HS-27A (cell line): ENCODE measurements at regions not wholly inside any gene's neighbourhood (a gene's known extent, or its start where the extent isn't known, plus 50 kb on each side); places are given as distances from the start of the nearest gene placed in this dataset.

ENCODE experiments used
- DNase-seq: peaks from one replicate; pipeline ENCODE4 v3.0.0-alpha.2; 2012; ENCODE audit warnings: low read depth, missing footprints

- DNase-seq, result no peak
Observed at GRCh38 chr4:12324965-12325364, 896.3 kb upstream of the HS3ST1 start.

DNA sequence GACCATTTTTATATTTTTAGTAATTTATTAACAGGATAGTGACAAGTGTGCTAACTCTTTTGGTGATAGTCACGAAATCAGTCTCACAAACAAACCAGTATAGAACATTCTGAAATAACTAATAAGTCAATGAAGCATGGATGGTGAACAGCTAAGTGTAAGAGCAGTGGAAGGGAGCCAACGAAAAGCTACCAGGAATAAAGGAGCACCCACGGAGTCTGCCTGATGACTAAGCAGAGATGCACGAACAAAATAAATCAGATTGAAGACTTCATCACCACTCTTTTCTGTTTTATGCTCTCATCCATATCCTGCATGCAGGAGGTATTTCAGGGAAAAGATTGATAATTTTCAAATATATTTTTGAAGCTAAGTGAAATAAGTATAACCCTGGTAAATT is 891.1 kb upstream of the HS3ST1 start:
- no peak for DNase-seq

- DNase-seq, result no peak
Observed at GRCh38 chr4:12304905-12305304, 876.2 kb upstream of the HS3ST1 start.

GRCh38 chr4:12296366-12296765 is 867.7 kb upstream of the HS3ST1 start:
- no peak for DNase-seq

DNA sequence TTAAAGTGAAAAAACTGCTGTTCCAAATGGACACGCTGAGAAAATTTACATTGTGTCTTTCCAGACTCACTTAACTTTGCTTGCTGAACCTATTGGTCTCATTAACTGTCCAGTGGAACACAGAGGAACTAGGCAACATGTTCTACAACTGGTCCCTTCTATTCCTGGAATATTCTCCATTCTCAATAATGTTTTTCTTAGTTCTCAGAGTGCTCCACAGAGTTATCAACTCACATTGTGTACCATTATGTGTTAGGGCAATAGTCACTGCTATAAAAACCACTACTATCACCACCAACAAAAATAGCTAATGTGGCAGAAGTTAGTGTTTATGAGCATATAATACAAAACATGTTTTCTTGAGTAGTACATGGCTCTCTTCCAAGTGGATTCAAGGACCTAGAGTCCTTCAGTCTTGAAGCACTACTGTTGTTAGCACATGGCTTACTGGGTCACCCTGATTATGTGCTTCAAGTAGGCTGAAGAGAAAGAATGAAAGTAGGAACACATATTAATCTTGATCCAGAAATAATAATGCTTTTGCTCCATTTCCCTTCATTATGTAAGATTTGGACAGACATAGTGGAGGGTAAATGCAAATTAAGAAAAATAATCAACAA is 865.3 kb upstream of the HS3ST1 start:
- DNase-seq, result no peak

DNA sequence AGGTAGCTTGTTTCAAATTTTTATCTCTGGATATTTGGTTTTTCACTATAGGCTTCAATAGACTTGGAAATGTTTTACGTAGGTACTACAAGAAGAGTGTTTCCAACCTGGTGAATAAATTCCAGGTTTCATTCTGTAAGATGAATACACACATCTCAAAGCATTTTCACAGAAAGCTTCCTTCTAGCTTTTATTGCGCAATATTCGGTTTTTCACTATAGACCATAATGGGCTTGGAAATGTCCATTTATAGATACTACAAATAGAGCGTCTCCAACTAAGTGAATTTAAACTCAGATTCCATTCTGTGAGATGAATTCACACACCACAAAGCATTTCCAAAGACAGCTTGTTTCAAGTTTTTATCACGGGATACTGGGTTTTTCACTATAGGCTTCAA is 857.7 kb upstream of the HS3ST1 start:
- no peak for DNase-seq

DNA sequence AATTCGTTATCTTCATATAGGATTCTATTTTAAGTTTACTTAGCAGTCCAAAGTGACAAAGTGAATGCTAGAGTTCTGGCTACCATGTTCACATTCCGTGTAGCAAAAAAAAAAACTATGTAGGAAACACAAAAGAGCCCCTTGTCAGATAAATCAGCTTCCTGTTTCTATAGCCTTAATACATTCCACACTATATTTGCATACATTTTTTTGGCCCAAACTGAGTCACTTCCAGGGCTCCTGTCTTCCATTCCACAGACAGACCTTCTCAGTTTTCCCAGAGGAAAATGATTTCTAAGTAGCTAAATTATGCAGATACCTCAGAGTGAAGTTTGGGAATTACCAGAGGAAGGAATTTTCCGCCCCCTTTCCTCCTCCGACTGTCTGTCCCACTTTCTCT is 841.9 kb upstream of the HS3ST1 start:
- no peak for DNase-seq

- no peak for DNase-seq
Observed at GRCh38 chr4:12265554-12265953, 836.9 kb upstream of the HS3ST1 start.

DNA sequence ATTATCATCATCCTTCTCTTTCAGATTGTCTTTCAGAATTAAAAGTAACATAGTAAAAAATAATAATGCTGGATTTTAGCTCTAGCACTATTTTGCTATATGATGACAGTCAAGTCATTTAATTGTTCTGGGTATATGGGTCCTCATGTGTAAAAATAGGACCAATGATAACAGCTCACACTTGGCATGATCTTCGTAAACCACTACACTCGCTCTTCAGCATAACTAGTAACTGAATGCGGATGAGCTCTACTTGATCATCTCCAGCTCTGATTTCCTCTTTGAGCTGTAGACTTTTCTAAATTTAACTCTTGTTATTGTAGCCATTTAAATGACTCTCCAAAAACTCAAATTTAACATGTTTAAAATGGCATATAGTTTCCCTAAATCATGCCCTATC is 831.8 kb upstream of the HS3ST1 start:
- no peak for DNase-seq

DNA sequence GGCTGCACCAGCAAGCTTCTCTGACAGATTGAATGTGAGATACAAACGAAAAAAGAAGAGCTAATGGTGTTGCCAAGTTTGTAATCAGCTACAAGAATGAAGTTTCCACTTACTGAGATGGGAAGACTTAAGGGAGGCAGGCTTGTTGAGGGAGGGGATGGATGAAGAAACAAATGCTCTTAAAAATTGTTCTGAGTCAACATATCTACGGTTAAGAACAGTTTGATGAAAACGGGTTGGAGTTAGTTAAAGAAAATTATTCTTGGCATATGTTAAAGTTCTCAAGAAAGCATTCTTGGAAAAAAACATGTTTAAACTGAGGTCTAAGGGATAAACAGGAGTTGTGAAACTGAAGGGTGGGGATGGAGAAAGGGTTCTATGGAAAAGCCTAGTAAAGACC is 816.3 kb upstream of the HS3ST1 start:
- no peak for DNase-seq

- DNase-seq, result no peak
Observed at GRCh38 chr4:12242354-12242753, 813.7 kb upstream of the HS3ST1 start.

DNA sequence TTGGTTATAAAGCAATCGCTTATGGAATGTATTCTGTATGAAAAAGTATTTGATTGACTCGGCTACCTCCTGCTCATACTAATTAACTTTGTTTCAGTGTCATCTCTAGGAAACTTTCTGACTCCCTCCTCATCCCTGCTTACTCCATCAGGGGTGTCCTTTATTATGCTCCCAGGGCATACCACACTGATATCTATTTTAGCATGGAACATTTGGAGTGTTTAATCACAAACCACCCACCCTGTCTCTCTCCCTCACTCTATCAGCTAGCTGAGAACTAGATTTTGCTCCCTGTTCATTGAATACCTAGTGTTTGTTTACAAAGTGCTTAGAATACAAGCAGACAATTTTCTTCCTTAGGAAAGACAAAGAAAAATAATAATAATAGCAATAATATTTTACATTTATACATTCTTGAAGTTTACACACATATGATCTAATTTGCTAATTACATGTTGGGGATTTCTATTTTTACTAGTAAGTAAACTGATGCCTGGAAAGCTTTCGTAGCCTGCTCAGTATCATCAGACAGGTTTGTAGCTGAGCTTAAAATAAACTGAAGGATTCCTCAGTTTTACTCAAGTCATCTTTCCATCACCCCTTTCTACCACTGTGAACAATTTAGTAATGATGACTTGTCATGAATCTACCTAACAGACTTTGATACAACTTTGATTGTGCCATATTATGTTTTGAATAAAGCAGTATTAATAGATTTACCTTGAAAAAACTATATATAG is 811.4 kb upstream of the HS3ST1 start:
- DNase-seq, result no peak

GRCh38 chr4:12231098-12231497 is 802.4 kb upstream of the HS3ST1 start:
- DNase-seq, result no peak

DNA sequence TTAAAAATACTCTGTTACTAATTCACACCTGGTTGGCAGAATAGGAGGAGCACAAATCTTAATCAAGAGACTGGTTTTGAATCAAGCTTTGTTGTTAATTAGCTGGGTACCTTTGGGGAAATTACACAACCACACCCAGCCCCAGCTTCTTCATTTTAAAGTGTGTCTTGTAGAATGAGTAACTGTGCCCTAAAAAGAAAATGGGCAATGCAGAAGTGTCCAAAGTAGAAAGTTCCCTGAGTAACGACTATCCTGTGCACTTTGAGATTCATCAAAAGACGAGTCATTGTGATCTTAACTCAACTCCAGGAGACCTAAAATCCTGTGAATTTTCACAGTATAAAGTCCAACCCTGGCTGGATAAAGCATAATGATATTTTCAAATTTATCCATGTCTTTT is 792.3 kb upstream of the HS3ST1 start:
- no peak for DNase-seq

GRCh38 chr4:12211636-12212035 is 782.9 kb upstream of the HS3ST1 start:
- DNase-seq, result no peak

GRCh38 chr4:12207396-12207795 is 778.7 kb upstream of the HS3ST1 start:
- no peak for DNase-seq

DNA sequence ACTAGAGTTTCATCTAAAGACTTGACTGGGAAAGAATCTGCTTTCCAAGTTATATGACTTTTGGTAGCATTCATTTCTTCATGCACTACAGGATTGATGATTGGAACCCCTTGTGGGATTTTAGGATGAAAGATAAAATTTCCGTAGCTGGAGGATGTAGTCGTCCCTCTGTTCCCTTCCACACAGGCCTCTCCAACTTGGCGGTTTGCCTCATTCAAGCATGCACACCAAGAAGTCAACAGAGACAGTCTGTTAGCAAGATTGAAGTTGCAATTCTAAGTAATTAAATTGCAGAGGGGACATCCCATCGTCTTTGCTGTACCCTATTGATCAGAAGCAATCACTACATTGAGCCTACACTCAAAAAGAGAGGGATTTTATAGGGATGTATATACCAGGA is 777.4 kb upstream of the HS3ST1 start:
- DNase-seq, result no peak

DNA sequence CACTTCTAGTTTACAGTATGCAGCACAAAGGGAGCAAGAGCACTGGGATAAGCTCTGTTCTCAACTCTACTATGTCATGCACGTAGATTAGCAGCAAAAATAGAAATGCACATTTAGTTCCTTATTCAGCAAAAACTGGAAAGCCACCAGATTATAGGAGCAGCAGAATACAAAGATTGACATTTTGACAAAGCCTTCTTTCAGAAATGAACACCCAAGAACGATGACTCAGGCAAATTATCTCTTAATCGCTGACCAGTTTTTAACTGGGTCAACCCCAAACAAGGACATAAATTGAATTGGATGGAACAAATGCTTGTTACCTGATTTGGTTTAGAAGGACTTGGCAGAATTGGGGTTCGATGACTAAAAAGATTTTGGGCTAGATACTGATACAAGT is 775.3 kb upstream of the HS3ST1 start:
- DNase-seq, result no peak

DNA sequence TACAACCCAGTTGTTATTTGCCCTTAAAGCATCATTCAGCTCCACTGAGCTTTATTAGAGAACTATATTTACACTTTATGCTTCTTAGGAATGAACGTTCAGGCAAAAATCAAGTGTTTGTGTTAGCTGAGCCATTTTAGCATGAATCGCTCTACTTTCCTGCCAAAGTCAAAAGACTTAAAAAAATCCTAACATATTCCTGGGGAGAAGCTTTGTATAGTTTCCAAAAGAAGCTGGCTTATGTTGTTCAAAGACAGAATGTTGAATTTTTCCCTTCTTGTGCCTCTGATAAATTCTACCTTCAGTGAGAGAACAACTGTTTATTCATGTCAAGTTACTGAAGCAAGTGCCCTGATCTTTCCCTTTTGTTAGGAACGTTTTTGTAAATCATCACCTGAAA is 771.5 kb upstream of the HS3ST1 start:
- DNase-seq, result no peak

DNA sequence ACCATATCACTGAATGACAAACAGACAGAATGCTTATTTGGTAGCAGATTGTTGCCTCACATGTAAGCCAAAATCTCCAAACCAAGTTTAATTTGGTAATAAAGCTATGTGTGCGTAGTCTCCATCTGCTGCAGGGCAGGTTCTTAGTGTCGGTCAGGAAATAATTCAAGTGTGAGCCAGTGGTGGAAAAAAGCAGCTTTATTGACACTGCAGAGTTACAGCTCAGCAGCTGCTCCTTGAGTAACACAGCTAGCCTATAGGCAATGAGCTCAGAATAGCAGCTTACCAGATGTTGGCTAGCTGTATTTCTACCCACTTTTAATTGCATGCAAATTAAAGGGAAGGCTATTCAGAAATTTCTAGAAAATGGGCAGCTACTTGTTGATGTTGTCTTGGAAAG is 757.8 kb upstream of the HS3ST1 start:
- DNase-seq, result no peak

DNA sequence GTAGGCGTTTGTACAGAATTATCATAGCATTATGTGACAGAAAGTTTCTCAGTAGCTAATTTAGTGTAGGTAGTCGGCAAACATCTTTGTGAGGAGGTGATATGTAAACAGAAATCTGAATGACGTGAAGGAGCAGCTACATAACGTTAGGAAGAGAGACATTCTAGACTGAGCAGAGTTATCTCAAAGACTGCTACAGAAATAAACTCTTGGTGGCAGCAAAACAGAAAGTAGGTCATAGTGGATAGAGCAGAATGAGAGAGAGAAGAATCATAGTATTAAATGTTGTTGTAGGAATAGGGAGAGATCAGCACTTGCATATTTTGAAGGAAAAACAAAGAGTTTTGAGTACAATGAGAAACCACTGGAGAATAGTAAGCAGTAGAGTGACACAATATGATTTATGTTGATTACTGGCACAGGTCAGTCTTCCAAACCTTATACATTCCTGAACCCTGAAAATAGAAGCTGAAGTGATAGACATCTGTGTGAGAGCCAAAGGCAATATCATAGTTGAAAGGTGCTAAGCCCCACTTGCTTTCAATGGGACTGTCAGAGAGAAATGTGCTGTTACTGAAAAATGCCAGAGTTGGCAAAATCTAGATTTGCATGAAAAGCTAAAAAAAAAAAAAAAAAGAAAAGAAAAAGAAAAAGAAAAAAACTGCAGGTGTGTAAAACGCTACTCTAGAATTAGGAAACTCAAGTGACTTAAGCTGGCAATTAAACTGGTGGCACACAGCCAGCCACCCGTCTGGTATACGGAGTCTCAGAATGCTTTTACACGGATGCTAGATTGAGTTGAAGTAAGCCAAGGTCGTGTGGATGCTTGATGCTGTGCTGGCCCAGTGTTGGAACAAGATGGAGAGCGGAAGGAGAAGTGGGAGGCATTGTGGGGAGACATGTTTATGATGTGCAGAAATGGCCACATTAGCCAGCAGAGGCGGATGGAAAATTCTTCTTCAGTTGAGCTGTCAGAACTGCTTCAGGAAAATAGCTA is 750.2 kb upstream of the HS3ST1 start:
- no peak for DNase-seq

DNA sequence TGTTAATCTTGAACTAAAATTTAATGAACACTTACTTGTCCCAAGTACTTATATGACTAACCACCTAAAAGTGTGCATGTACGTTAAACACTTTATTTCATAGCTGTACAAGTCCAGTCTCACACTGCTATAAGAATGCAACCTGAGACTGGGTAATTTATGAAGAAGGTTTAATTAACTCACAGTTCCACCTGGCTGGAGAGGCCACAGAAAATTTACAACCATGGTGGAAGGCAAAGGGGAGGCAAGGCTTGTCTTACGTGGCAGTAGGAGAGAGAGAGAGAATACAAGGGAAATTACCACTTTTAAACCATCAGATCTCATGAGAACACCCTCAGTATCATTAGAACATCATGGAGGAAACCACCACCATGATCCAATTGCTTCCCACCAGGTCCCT is 748.7 kb upstream of the HS3ST1 start:
- no peak for DNase-seq

- DNase-seq, result no peak
Observed at GRCh38 chr4:12173496-12173895, 744.8 kb upstream of the HS3ST1 start.
